ENCODE measurements at regions not wholly inside any gene's neighbourhood (a gene's known extent, or its start where the extent isn't known, plus 50 kb on each side); places are given as distances from the start of the nearest gene placed in this dataset.

- Histone ChIP-seq H3K4me3 (replicated peaks; ENCODE audit: low read depth, low read length) (no peak overlapping the region), H3K27me3 (replicated peaks; ENCODE audit: control insufficient read depth, insufficient read depth, low read length) (no peaks in the 10 kb centered on the region), H3K36me3 (ENCODE audit: control insufficient read depth, insufficient read depth, low read length) (no peaks in the 10 kb centered on the region)
- DNase-seq (ENCODE audit: extremely low read depth, insufficient read length): no peak
- TF ChIP-seq CTCF (IDR thresholded peaks at IDR 0.05; ENCODE audit: insufficient read depth, low read length, poor library complexity, severe bottlenecking): no peak
Measured at GRCh38 chr5:8332666-8333445, 463.9 kb downstream of the MTRR start.

- TF ChIP-seq CTCF (IDR thresholded peaks at IDR 0.05; ENCODE audit: insufficient read depth, low read length, poor library complexity, severe bottlenecking): no peak
- no peaks in the 10 kb centered on the region for H3K36me3 ChIP-seq (ENCODE audit: control insufficient read depth, insufficient read depth, low read length)
- no peaks in the 10 kb centered on the region; the same call in 1 of the 2 replicates for H3K27me3 ChIP-seq (replicated peaks; ENCODE audit: control insufficient read depth, insufficient read depth, low read length)
- no peak for DNase-seq (ENCODE audit: extremely low read depth, insufficient read length)
- H3K4me3 ChIP-seq (replicated peaks; ENCODE audit: low read depth, low read length): no peak overlapping the region
Measured at GRCh38 chr5:8333485-8333884, 464.5 kb downstream of the MTRR start.

- H3K4me3 ChIP-seq (replicated peaks; ENCODE audit: low read depth, low read length): no peak overlapping the region
- TF ChIP-seq CTCF (IDR thresholded peaks at IDR 0.05; ENCODE audit: insufficient read depth, low read length, poor library complexity, severe bottlenecking): no peak
- H3K27me3 ChIP-seq (replicated peaks; ENCODE audit: control insufficient read depth, insufficient read depth, low read length): no peaks in the 10 kb centered on the region; the same call in 1 of the 2 replicates
- no peaks in the 10 kb centered on the region for H3K36me3 ChIP-seq (ENCODE audit: control insufficient read depth, insufficient read depth, low read length)
- DNase-seq (ENCODE audit: extremely low read depth, insufficient read length): no peak
Measured at GRCh38 chr5:8333977-8334376, 465.0 kb downstream of the MTRR start.

GRCh38 chr5:8340261-8340660 is 471.3 kb downstream of the MTRR start:
- H3K4me3 ChIP-seq (replicated peaks; ENCODE audit: low read depth, low read length): no peak overlapping the region

GRCh38 chr5:8340739-8341344 is 471.9 kb downstream of the MTRR start:
- peak; percentile 59 for TF ChIP-seq CTCF (IDR thresholded peaks at IDR 0.05; ENCODE audit: insufficient read depth, low read length, poor library complexity, severe bottlenecking)
- H3K4me3 ChIP-seq (replicated peaks; ENCODE audit: low read depth, low read length): no peak overlapping the region
- H3K36me3 ChIP-seq (ENCODE audit: control insufficient read depth, insufficient read depth, low read length): no peaks in the 10 kb centered on the region
- H3K27me3 ChIP-seq (replicated peaks; ENCODE audit: control insufficient read depth, insufficient read depth, low read length): no peaks in the 10 kb centered on the region; the same call in 1 of the 2 replicates
- DNase-seq (ENCODE audit: extremely low read depth, insufficient read length): no peak

More at GRCh38 chr5:8340261-8340660, 471.3 kb downstream of the MTRR start:
- no peaks in the 10 kb centered on the region; the same call in 1 of the 2 replicates for H3K27me3 ChIP-seq (replicated peaks; ENCODE audit: control insufficient read depth, insufficient read depth, low read length)
- no peak for TF ChIP-seq CTCF (IDR thresholded peaks at IDR 0.05; ENCODE audit: insufficient read depth, low read length, poor library complexity, severe bottlenecking)
- DNase-seq (ENCODE audit: extremely low read depth, insufficient read length): no peak
- no peaks in the 10 kb centered on the region for H3K36me3 ChIP-seq (ENCODE audit: control insufficient read depth, insufficient read depth, low read length)

Data from GM06990 (cell line).